ENCODE measurements at regions not wholly inside any gene's neighbourhood (a gene's known extent, or its start where the extent isn't known, plus 50 kb on each side); places are given as distances from the start of the nearest gene placed in this dataset.
"Not testable (repeated sequence)": the region's sequence is repeated elsewhere in the genome, so short reads cannot be mapped to it uniquely, and the experiment has no call there.

DNA sequence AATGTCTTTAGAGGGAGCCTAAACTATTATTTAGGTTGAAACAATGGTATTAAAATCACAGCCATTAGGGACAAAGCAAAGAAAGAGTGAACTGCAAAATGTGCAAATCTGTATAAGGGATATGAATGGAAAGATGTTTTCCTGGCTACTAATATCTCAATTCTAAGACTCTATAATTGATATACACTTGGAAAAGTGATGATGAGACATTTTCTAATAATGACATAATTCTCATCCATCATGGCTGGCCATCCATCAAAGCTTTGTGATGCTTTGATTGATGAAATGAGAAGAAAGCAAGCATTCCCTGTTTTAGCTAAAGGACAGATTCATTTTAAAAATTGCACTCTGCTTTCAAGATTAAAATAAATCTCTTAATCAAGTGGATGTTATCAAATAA, 965.5 kb upstream of the IGFBP7 start:
- DNase-seq (ENCODE audit: low read depth in 1 of 2, low spot score in 1 of 2), result no peak

DNA sequence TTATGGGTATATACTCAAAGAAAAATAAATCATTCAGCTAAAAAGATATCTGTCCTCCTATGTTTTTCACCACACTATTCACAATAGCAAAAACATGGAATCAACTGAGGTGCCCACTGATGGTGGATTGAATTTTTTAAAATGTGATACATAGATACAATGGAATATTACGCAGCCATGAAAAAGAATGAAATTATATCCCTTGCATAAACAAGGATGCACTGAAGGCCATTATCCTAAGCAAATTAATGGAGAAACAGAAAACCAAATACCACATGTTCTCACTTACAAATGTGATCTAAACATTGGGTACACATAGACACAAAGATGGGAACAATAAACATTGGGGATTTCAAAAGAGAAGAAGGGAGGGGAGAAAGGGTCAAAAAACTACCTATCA, 964.2 kb upstream of the IGFBP7 start:
- DNase-seq (ENCODE audit: low read depth in 1 of 2, low spot score in 1 of 2), result no peak

DNA sequence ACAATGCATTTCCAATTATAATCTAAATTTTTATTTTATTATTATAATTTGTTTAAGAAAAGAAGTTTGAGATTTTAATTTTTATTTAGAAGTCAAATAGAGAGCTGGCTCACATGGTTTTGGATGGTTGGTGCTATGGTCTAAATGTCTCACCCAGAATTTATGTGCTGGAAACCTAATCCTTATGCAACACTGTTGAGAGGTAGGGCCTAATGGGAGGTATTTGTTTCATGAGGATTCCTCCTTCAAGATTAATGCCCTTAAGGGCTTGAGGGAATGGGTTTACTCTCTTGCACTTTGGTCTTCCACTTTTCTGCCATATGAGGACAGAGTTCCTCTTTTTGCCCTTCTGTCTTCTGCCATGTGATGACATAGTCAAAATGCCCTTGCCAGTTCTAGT, 960.5 kb upstream of the IGFBP7 start:
- no peak for DNase-seq (ENCODE audit: low read depth in 1 of 2, low spot score in 1 of 2)

DNA sequence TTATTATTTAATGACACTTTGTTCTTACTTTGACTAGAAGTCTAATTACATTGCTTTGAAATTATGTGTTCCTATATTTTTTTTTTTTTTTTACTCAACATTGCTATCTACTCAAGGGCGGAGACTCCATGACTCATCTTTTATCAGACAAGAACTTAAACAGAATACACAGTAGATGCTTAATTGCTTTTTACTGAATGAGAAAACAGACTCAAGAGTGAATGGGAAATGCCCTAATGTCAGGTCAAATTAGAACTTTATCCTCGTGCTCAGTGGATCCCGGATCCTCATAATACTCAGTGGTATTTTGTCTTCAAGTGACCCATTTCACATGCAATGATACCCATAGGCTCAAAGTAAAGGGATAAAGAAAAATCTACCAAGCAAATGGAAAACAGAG, 954.5 kb upstream of the IGFBP7 start:
- no peak for DNase-seq (ENCODE audit: low read depth in 1 of 2, low spot score in 1 of 2)

DNA sequence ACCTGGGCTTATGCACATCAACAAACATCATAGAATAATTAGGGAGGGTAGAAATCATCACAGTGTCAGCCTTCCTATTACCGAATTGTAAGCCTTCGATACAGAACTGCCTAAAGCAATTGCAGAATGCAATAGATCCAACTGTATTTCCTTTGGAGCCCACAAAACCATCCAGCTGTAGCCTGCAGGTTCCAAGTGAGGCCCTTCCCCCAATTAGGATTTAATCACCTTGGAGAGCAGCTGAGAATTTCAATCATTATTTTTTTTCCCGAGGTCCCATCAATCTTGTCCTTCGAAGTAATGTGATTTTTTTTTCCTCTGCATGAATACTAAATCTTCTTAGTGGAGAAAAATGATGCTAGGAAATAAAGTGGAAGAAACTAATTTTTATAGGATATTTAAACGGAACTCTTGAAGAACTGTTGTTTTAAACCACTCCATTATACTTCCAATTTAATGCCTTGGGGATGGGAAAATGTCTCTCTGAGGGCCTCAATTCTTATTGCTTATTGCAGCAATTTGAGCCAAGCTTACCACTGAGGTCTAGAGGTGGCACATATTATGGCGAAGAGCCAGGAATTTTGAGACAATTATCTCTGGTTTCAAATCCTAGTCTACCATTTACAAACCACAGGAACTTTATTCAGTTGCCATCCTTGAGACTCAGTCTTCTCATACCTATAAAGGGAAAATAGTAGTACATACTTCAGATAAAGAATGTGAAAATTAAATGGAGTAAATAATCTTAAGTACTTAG, 953.4 kb upstream of the IGFBP7 start:
- no peak for DNase-seq (ENCODE audit: low read depth in 1 of 2, low spot score in 1 of 2)

DNA sequence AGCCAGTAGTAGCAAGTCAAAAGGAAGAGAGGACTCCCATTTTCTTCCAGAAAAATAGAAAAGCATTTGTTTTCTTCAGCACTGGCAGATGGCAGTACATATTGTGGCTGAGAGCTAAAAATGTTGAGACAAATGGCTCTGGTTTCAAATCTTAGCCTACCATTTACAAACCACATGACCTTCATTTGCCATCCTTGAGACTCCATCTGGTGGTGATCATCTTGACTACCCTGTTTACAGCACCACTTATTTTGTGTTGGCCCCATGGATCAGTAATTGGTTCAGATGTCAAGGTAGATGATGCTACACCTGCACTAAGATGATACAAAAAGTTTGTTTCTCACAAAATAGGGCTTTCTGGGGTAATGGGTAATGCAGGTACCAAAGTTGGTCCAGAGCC, 951.8 kb upstream of the IGFBP7 start:
- DNase-seq (ENCODE audit: low read depth in 1 of 2, low spot score in 1 of 2), result no peak

DNA sequence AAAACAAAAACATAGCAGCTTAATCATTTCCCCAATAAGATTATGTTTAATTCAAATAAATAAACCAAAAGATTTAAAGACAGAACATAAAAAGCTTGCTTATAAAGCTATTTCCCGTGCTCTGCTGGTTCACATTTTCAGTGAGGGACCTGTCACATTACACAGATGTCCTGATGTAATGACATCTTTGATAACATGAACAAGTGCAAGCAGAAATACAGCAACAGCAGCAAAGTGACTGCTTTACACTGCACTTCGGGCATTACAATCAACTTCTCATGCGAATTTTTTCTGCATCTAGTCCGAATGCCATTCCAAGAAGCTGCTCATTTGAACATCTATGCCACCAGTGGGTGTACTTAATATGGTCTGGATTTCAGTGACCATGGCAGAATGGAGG, 940.3 kb upstream of the IGFBP7 start:
- DNase-seq (ENCODE audit: low read depth in 1 of 2, low spot score in 1 of 2), result no peak

DNA sequence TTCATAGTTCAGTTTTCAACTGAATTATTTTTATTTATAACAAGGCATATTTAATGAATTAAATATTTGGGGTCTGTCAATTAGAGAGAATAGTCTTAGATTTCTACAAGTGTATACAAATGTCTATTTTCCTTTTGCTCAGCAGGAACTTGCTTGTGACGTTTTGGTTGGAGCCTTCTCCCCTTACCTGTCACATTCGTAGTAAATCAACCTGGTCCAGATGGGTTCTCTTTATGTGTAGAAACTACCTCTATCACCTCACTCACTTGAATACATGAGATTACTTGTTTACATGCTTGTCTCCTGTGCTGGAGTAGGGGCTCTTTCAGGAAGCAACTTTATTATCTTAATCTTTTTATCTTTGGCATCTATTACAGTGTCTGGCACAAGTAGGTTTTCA, 938.3 kb upstream of the IGFBP7 start:
- no peak for DNase-seq (ENCODE audit: low read depth in 1 of 2, low spot score in 1 of 2)

DNA sequence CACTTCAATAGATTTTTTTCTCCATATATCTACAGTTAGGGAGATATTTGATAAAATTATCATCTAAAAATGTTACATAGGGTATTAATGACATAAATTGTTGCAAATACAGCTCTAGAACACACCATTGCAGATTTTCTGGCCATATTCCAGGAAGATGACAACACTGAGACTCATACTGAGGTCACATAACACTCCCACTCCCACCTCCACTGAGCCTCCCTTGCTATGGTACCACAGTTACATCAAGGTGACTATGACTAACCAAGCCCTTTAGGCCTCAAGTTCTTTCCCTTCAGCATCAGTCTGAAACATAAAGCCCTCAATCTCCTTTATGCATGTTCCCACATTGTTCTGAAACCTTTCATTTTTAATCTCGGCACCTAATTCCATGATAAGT, 932.0 kb upstream of the IGFBP7 start:
- DNase-seq (ENCODE audit: low read depth in 1 of 2, low spot score in 1 of 2), result no peak

DNA sequence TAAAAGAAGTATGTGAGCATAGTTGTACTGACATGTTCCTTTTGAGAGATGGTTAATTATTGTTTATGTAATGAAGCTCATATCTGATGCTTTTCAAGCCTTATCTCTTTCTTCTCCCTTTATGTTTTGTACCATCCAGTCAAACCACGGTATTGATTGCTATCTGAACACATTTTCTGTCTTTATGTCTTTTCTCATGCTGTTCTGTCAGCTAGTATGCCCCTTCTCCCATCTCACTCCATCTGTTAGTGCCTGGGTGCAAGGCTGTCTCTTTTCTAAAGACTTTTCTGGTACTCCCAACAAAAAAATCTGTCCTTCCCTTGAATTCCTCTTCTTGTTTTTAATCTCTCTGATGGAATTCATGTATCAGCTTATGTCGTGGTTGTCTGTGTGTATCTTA, 883.8 kb upstream of the IGFBP7 start:
- DNase-seq (ENCODE audit: low read depth in 1 of 2, low spot score in 1 of 2), result no peak

DNA sequence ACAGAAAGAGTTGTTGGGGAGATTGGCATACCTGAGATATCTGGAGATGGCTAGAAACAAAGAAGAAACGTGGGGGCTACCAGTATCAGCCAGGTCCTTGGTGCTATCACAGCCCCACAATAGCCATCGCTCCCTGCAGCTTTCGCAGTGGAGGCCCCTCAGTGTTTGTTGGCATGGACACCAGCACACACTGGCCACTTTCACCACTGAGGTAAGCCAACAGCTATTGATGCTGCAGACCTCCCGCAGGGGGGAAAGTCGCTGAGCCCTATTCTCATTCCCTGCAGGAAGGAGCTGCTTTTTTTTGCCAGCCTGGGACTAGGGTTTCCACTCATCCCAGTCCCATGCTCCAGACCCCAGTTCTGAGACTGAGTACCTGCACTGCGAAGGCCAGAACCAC, 879.2 kb upstream of the IGFBP7 start:
- no peak for DNase-seq (ENCODE audit: low read depth in 1 of 2, low spot score in 1 of 2)

DNA sequence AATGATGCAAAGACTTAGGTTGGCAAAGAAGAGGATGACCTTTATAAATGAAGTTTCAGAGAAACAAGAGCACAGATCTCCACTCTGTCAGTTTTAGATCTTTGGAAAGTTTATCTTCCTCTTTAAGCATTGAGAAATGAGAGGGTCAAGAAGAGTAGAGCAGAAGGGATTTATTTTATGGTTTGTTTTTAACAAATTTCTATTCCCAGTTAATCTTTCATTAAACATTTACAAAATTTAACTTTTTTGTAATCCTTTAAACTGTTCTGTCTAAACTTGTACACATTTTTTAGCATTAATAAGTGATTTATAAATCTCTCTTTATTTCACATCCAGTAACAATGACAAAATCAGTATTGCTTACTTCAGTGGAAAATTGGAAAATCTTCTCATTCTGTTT, 875.0 kb upstream of the IGFBP7 start:
- no peak for DNase-seq (ENCODE audit: low read depth in 1 of 2, low spot score in 1 of 2)

DNA sequence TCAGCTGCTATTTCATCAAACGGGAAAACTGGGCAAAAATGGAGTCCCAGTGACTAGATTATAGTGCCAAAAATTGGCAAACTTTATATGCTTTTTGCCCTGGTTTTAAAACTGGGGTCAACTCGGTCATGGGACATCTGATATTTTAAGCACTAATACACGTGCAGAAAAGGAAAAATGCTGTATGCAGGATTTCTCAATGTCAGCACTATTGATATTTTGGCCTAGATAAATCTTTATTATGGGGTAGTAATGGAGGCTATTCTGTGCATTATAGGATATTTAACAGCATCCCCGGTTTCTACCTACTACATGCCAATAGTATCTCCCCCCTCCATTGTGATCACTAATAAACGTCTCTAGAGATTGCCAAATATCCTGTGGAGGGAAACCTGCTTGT, 870.9 kb upstream of the IGFBP7 start:
- DNase-seq (ENCODE audit: low read depth in 1 of 2, low spot score in 1 of 2), result no peak

DNA sequence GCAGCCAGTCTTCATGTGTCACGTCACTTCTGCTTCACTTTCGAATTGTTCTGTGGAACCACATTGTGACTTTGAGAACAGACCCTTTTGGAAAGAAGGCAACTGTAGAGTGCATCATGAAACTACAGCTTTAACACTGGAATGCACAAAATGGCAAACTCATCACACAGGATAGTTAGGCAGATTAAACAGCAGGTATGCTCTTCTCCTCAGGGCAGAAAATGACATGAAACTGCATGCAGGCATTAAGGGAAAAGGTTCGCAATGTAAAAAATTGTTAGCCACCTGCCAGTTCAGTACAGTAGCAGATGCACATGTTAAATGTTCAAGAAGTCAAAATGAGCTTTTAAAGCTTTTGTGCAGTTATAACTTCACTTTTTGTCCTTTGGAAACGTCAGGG, 864.6 kb upstream of the IGFBP7 start:
- no peak for DNase-seq (ENCODE audit: low read depth in 1 of 2, low spot score in 1 of 2)

DNA sequence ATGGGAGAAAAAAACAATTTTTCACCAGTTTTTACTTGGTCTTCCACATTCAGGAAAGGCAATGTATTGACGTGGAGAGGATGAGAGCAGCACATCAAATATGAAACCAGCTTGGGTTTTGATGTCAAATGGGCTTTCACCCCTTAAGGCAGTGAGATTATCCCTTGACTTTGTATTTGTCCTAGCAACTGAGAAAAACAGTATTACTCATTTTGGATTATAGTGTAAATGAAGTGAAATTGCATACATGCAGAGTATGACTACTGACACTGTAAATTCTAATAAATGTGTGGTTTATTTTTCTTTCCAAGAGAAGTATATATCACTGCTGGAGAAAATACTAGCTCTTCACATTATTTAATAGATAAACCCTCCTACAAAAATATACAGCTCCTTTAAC, 863.6 kb upstream of the IGFBP7 start:
- DNase-seq (ENCODE audit: low read depth in 1 of 2, low spot score in 1 of 2), result no peak

DNA sequence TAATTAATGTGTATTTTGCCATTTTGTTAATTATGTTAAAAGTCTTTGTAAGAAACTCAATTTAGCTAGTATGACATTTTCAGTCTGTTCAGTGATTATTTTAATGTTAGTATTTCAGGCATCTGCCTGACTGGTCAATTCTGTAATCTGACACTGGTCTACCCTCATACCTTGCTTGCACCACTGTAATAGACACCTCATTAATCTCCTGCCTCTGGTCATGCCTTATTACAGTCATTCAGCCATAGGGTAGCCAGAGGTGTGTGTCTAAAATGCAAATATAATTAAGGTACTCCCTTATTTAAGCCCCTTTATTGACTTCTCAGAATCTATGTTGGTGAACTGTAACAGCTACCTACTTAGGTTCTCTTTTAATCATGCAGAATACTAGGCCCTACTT, 861.1 kb upstream of the IGFBP7 start:
- no peak for DNase-seq (ENCODE audit: low read depth in 1 of 2, low spot score in 1 of 2)

DNA sequence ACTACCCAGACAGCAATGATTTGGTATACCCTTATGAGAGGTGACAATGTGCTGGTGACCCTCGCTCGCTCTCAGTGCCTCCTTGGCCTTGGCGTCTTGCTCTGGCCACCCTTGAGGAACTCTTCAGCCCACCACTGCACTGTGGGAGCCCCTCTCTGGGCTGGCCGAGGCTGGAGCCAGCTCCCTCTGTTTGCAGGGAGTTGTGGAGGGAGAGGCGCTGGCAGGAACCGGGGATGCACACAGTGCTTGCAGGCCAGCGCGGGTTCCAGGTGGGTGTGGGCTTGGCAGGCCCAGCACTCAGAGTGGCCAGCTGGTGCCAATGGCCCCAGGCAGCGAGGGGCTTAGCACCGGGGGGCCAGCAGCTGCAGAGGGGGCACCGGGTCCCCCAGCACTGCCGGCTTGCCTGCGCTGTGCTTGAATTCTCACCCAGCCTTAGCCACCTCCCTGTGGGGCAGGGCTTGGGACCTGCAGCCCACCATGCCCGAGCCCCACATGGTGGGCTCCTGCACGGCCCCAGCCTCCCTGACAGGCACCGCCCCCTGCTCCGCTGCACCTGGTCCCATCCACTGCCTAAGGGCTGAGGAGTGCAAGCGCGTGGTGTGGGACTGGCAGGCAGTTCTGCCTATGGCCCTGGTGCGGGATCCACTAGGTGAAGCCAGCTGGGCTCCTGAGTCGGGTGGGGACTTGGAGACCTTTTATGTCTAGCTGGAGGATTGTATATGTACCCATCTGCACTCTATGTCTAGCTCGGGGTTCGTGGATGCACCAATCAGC, 857.0 kb upstream of the IGFBP7 start:
- no peak for DNase-seq (ENCODE audit: low read depth in 1 of 2, low spot score in 1 of 2)

DNA sequence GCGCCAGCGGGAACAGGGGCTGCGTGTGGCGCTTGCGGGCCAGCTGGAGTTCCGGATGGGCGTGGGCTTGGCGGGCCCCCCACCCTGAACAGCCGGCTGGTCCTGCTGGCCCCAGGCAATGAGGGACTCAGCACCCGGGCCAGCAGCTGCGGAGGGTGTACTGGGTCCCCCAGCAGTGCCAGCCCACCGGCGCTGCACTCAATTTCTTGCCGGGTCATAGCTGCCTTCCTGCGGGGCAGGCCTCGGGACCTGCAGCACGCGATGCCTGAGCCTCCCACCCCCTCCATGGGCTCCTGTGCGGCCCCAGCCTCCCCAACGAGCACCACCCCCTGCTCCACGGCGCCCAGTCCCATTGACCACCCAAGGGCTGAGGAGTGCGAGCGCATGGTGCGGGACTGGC, 855.2 kb upstream of the IGFBP7 start:
- not testable (repeated sequence) for DNase-seq (ENCODE audit: low read depth in 1 of 2, low spot score in 1 of 2)

DNA sequence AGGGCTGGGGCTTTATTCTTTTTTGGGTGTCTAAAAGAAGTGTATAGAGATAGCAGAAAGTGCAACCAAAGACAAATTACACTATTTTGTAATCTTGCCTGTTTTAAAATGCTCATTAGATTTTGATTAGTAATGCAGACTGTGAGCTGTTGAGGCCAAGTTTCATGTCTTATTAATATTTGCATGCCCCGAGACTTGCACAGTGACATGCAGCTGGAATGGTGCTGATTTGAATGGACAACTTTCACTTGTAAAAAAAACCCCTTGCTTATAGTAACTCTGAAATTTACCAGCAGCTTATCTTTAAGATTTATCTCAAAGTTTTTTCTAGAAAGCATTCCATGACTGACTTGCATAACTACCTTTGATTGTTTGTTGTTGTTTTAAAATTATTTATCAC, 835.1 kb upstream of the IGFBP7 start:
- DNase-seq (ENCODE audit: low read depth in 1 of 2, low spot score in 1 of 2), result no peak

DNA sequence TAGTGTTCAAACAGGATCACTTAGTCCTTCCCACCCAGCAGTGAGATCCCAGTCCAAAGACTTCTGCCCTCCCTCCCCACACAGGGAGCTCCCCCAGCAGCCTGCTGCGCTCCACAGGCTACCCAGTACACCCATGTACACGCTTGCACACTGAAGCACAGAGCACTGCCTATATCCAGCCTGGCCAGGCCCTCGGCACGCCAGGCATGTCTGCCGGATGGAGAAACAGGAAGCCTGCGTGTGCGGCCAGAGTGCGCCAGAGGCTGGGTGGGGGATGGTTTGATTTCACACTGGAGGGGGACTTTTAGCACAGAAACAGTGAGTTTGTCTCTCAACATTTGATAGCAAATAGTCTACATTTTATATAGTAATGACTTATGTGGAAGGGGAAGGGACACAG, 833.5 kb upstream of the IGFBP7 start:
- no peak for DNase-seq (ENCODE audit: low read depth in 1 of 2, low spot score in 1 of 2)

DNA sequence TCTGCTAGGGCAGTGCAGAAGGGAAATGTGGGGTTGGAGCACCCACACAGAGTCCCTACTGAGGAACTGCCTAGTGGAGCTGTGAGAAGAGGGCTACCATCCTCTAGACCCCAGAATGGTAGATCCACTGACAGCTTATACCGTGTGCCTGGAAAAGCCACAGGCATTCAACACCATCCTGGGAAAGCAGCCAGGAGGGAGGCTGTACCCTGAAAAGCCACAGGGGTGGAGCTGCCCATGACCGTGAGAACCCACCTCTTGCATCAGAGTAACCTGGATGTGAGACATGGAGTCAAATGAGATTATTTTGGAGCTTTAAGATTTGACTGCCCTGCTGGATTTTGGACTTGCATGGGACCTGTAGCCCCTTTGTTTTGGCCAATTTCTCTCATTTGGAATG, 827.1 kb upstream of the IGFBP7 start:
- not testable (repeated sequence) for DNase-seq (ENCODE audit: low read depth in 1 of 2, low spot score in 1 of 2)

DNA sequence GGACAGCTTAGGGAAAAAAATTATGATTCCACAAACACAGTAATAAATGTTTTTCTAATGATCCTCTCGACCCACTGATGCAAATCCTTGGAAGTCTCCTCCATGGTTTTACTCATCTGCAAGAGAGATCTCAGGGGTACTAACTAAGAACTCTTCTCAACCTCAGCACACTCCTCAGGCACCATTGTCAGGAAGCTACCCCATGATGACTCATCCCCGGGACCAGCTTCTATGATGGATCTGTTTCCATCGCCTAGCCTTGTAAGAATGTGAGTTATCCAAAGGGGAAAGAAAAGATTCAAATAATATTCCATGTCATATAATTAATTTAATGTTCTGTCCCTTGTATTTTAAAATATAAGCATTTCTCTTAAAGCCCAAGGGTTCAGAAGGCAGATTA, 816.1 kb upstream of the IGFBP7 start:
- DNase-seq (ENCODE audit: low read depth in 1 of 2, low spot score in 1 of 2), result no peak

DNA sequence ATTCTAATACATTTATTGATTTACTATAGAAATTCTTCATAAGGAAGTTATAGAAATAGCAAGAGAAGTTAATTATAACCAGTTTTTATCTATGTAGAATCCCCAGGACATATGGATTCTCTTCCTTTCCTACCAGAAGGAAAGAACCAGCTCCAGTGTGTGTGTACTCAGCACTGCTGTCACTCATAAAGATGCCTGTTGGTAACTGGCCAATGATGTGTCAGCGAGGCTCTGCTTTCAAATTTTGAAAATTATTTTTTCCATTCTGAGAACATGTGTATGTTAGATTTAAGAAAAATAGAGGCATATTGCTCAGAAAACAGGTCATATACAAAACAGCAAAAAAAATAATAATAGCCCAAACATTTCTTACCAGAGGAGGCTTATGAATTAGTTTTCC, 814.8 kb upstream of the IGFBP7 start:
- no peak for DNase-seq (ENCODE audit: low read depth in 1 of 2, low spot score in 1 of 2)
